ENCODE measurements at regions not wholly inside any gene's neighbourhood (a gene's known extent, or its start where the extent isn't known, plus 50 kb on each side); places are given as distances from the start of the nearest gene placed in this dataset.

DNA sequence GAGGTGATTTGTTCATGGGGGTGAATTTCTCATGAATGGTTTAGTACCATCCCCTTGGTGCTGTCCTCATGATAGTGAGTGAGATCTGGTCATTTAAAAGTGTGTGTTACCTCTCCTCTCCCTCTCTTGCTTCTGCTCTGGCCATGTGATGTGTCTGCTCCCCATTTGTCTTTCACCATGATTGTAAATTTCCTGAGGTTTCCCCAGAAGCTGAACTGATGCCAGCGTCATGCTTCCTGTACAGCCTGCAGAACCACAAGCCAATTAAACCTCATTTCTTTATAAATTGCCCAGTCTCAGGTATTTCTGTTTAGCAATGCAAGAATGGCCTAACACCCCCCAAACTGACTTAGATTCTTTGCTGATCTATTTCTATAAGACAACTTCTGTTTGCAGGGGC is 249.4 kb upstream of the B3GALT2 start:
- no peak for DNase-seq

- no peak for DNase-seq
Observed at GRCh38 chr1:193434319-193434718, 247.9 kb upstream of the B3GALT2 start.

DNA sequence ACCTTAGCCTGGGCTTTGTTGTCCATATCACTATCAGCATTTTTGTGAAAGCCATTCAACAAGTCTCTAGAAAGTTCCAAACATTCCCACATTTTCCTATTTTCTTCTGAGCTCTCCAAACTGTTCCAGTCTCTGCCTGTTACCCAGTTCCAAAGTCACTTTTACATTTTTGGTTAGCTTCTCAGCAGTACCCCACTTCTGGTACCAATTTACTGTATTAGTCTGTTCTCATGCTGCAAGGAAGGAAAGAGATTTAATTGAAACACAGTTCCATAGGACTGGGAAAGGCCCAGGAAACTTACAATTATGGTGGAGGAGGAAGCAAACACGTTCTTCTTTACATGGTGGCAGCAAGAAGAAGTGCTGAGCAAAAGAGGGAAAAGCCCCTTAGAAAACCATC is 247.2 kb upstream of the B3GALT2 start:
- DNase-seq = no peak

DNA sequence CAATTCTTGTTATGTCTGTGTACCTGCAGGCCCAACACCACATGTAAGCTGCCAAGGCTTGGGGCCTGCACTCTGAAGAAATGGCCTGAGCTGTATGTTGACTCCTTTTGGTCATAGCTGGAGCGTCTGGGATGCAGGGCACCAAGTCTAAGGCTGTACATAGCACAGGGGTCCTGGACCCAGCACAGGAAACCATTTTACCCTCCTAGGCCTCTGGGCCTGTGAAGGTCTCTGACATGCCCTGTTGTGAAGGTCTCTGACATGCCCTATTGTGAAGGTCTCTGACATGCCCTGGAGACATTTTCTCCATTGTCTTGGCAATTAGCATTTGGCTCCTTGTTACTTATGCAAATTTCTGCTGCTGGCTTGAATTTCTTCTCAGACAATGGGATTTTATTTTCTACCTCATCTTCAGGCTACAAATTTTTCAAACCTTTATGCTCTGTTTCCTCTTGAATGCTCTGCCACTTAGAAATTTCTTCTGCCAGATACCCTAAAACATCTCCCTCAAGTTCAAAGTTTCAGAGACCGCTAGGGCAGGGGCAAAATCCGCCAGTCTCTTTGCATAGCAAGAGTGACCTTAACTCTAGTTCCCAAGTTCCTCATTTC is 246.7 kb upstream of the B3GALT2 start:
- DNase-seq = no peak

GRCh38 chr1:193431265-193431977 is 245.0 kb upstream of the B3GALT2 start:
- no peak for DNase-seq

- DNase-seq = no peak
Observed at GRCh38 chr1:193427524-193427923, 241.1 kb upstream of the B3GALT2 start.

DNA sequence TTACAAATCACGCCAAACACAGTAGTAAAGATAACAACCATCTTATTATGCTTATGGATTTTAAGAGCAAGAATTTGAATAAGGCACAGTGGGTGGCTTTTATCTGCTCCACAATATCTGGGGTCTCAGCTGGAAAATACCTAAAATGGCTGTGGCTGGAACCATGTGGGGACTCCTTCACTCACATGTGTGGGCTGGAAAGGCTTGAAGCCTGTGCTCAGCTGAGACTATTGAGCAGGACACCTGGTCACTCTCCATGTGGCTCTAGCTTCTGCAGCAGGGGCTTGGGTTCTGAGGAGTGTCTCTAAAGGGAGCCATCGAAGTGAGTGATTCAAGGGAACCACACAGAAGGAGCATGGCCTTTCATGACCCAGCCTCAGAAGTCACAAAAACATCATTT is 239.6 kb upstream of the B3GALT2 start:
- no peak for DNase-seq

DNA sequence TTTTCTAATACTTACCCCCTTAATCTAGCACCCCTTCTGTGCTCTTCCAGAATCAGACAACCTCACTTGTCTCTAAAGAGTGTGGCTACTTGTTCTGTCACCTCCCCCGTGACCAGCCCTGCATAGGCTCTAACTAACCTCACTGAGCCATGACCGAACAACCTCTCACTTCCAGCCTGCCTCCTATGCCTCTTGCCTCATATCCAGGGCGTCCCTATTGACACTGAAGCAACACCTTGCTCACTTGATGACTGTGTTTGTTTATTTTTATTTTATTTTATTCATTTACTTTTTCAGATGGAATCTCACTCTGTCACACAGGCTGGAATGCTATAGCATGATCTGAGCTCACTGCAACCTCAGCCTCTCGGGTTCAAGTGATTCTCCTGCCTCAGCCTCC is 235.1 kb upstream of the B3GALT2 start:
- DNase-seq = no peak

- DNase-seq = no peak
Observed at GRCh38 chr1:193419295-193419694, 232.9 kb upstream of the B3GALT2 start.

DNA sequence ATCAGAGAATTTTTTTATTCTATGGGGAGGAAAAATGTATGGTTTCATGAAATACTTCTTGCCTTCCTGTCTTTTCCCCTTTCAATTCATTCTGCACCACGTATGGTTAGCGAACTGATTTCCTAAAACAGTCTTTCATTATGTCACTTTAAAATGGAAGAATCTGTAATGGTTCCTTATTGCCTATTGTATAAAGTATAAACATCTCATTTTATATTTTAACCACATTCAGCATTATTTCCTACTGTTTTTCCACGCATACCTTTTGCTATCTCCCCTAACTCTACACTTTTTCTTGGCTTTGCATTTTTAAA is 232.3 kb upstream of the B3GALT2 start:
- no peak for DNase-seq

GRCh38 chr1:193417945-193418744 is 231.7 kb upstream of the B3GALT2 start:
- DNase-seq = no peak

DNA sequence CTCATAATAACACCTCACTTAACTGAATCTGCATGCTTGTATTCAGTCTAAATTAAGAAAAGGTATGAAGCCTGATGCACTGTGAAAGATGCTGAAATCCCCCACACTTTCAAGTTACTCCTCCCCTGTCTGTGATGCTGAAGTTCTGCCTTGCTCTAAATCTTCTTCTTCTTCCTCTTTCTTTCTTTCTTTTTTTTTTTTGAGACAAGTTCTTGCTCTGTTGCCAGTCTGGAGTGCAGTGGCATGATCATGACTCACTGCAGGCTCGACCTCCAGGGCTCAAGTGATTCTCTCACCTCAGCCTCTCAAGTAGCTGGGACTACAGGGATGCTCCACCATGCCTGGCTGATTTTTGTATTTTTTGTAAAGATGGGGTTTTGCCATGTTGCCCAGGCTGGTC is 231.0 kb upstream of the B3GALT2 start:
- DNase-seq = no peak

GRCh38 chr1:193416226-193417024 is 230.0 kb upstream of the B3GALT2 start:
- DNase-seq = no peak

DNA sequence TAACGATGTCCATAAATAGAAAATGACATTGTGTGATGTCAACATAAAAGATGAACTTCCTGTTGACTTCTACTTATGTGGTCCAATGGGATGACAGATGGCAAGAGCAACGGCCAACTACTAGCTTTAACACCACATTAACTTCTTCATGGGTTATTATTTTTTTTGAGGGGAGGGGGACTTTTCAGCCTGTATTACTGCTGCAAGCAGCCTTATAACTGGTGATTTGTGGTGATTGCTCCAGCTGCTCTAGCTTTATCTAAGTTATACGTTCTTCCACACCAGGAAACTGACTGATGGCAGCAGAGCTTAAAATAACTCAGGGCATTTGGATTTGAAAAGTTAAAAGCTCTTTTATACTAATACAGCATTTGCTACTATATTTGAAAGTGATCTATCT is 228.8 kb upstream of the B3GALT2 start:
- DNase-seq = no peak

DNA sequence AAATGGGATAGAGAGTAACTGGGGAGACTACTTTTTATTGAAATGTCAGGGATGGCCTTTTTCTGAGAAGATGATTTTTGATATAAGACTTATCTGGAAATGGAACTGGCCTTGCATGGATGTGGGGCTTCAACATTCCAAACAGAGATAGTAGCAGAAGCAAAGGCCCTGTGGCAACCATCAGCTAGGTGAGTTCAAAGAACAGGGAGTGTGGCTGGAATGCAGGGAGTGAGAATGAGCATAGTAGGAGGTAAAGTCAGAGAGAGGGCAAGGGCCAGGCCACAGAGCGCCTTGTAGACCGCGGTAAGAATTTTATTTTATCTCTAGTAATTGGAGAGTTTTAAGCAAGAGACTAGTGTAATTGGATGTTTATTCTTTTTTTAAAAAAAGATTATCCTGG is 227.0 kb upstream of the B3GALT2 start:
- no peak for DNase-seq

DNA sequence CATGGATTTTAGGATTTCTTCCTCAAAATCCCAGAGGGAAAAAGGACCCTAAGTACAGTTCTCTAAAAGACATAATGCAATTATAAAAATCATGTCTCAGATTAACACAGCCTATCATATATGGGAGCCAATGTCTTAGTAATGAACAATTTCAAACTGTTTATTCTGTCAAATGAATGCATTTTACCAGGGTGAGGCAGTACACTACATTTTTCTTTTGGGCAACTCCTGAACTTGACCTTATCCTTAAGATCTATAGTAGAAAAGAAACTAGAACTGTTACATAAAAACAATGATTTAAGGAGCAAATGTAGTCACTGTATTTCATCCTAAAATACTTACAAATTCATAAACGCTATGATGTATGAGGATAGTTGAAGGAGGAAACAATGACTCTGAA is 226.3 kb upstream of the B3GALT2 start:
- DNase-seq = no peak

GRCh38 chr1:193411714-193412113 is 225.3 kb upstream of the B3GALT2 start:
- no peak for DNase-seq

GRCh38 chr1:193411215-193411614 is 224.8 kb upstream of the B3GALT2 start:
- no peak for DNase-seq

DNA sequence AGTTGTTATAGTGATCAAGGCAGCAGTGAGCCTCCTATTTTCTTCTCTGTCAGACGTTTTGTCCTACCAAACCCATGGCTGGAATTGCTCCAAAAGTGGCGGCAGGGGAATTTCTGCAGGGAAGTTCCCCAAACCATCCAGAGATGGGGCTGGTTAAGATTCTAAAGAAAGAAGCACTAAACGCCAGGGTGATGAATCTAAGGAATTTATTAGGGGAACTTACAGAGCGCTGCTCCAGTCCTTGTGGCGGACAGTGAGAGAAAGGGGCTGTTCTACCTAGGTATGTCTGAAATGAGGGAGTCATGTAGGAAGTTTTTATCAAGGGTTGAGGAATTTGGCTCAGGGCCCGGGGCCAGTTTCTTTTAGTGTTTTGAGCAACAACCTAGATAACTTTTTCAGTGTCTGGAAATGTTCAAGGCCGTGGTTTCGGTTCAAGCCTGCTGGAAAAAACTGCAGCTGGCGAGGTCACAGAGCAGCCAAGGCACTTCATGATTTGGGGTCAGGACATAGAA is 222.4 kb upstream of the B3GALT2 start:
- no peak for DNase-seq

GRCh38 chr1:193406901-193407300 is 220.5 kb upstream of the B3GALT2 start:
- DNase-seq = no peak

GRCh38 chr1:193404236-193404635 is 217.8 kb upstream of the B3GALT2 start:
- no peak for DNase-seq

DNA sequence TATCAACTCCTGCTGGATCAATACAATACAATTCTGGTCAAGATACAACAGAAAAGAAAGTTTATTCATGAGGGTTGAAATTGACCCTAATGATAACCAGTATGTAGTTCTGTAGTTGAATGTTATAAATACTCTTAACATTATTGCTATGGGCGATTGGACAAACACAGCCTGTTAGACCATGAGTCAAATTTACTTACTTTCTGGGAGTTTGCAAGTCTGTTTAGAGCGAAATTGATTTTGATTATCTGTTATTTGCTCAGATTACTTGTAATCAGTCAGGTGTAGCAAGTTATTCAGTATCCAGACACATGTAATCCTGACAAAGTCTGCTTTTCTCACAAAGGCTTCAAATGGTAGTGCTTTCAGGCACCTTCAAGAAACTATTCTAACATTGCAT is 216.6 kb upstream of the B3GALT2 start:
- DNase-seq = no peak

DNA sequence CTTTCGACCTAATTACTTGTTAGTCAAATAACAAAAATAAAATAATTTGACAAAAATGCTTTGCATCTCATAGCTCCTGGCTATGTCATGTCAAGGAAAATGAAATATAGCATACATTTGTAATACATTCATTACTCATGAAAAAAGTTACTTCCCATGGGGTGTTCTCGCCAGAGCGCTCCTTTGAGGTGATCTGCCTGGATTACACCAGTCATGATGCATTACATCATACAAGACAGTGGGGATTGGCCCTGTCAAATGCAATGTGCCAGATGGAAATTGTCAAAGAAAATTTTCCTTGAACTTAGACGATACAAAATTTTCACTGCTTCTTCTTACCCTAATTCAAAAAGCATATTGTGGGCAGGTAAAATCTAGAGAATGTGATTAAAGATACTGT is 215.6 kb upstream of the B3GALT2 start:
- no peak for DNase-seq

Data from NCI-H1417 treated with DMSO at 0.1 percent for 48 hours (cell line).